ENCODE measurements at regions not wholly inside any gene's neighbourhood (a gene's known extent, or its start where the extent isn't known, plus 50 kb on each side); places are given as distances from the start of the nearest gene placed in this dataset.

DNA sequence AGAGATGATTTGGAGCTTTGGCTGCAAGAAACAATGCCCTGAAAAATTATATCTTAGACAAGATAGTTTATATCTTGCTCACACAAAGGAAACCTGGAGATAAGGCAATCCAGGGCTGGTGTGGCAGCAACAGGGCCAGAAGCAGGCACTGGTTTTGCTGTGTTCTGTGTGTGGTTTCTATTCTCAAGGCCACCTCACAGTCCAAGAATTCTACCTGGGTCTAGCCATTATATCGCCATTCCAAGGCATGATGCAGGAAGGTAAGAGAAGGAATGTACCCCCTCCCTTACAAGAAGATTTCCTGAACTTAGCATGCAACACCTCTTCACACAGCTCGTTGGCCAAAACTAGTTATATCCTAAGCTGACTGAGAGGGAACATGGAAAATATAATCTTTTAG is 74.5 kb upstream of the MEGF10 start:
- TF ChIP-seq, protein P1, sequence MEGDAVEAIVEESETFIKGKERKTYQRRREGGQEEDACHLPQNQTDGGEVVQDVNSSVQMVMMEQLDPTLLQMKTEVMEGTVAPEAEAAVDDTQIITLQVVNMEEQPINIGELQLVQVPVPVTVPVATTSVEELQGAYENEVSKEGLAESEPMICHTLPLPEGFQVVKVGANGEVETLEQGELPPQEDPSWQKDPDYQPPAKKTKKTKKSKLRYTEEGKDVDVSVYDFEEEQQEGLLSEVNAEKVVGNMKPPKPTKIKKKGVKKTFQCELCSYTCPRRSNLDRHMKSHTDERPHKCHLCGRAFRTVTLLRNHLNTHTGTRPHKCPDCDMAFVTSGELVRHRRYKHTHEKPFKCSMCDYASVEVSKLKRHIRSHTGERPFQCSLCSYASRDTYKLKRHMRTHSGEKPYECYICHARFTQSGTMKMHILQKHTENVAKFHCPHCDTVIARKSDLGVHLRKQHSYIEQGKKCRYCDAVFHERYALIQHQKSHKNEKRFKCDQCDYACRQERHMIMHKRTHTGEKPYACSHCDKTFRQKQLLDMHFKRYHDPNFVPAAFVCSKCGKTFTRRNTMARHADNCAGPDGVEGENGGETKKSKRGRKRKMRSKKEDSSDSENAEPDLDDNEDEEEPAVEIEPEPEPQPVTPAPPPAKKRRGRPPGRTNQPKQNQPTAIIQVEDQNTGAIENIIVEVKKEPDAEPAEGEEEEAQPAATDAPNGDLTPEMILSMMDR (IDR thresholded peaks at IDR 0.05) = no peak
- no peak for TF ChIP-seq POLR2AphosphoS5 (IDR thresholded peaks at IDR 0.05)

All from stomach (tissue), 4 donors.